K562 (cell line): ENCODE measurements at regions not wholly inside any gene's neighbourhood (a gene's known extent, or its start where the extent isn't known, plus 50 kb on each side); places are given as distances from the start of the nearest gene placed in this dataset.

Experiments
- ATAC-seq: fragments of 200-7000 bp; cut with Tn5 transposase; 3 replicates; pipeline ENCODE4 v1.9.1; 2020; ENCODE audit warnings: moderate library complexity
- BruUV-seq: library from RNA; stranded (reverse); fragments of 400-500 nt; replicated peaks from 2 replicates; lab custom pipeline; 2021; lab: Mats Ljungman, UMichigan
- CTCF ChIA-PET: fragments of 300-600 bp; formaldehyde crosslinking; extraction: SDS; loops from one replicate; lab custom pipeline; 2021; ENCODE audit warnings: low intra/inter-chr PET ratio; lab: Yijun Ruan, JAX
- POLR2A ChIA-PET: fragments of 300-600, 350-650 bp; sonication (Branson Sonifier 250); formaldehyde crosslinking; extraction: SDS; loops from one replicate; lab custom pipeline; 2021; ENCODE audit warnings: antibody characterized with exemption, inconsistent platforms; lab: Yijun Ruan, JAX
- DNase-seq, 4 experiments: peaks; one replicate each; pipeline versions ENCODE4 v3.0.0 to v3.0.0-alpha.2; 2011 to 2018; ENCODE audit warnings: low spot score in 3 of 4, mixed read lengths in 3 of 4; ENCODE audit errors: extremely low read depth in 1 of 4
- FAIRE-seq: peaks from 2 replicates; lab custom pipeline; 2011; peaks lifted over from hg19 to GRCh38; lab: Jason Lieb, UNC
- H2AFZ ChIP-seq: 2 replicates; pipeline ENCODE4 v1.6.0; 2011; ENCODE audit warnings: low read depth, low read length, control low read depth, inconsistent platforms
- H3K27ac ChIP-seq: fragments of 200-600 bp; 3 replicates; pipeline ENCODE4 v1.8.0; 2011; ENCODE audit warnings: low read depth, mild to moderate bottlenecking, control low read depth, inconsistent platforms, low read length, moderate library complexity, mixed read lengths; ENCODE audit errors: extremely low read depth
- H3K27me3 ChIP-seq, 2 experiments: fragments of 300-600 bp in 1 of 2; 2 replicates in 1 of 2; 3 replicates in 1 of 2; pipeline versions ENCODE4 v1.6.0 to v1.8.0; 2011; ENCODE audit warnings: inconsistent platforms in 2 of 2, low read length in 2 of 2, mild to moderate bottlenecking in 1 of 2, mixed read lengths in 1 of 2, moderate library complexity in 1 of 2; ENCODE audit not compliant: control insufficient read depth in 2 of 2, insufficient read depth in 2 of 2
- H3K36me3 ChIP-seq: fragments of 300-600 bp; 3 replicates; pipeline ENCODE4 v1.8.0; 2011; ENCODE audit warnings: mild to moderate bottlenecking, low read length, inconsistent platforms; ENCODE audit not compliant: control insufficient read depth, insufficient read depth
- H3K4me1 ChIP-seq, 2 experiments: fragments of 200-600 bp in 1 of 2; replicated peaks in 1 of 2; 2 replicates in 1 of 2; 3 replicates in 1 of 2; pipeline versions ENCODE4 v1.5.1 to v1.8.0; 2011; ENCODE audit warnings: inconsistent platforms in 2 of 2, low read length in 2 of 2, mild to moderate bottlenecking in 1 of 2, mixed read lengths in 1 of 2, moderate library complexity in 1 of 2; ENCODE audit not compliant: control insufficient read depth in 2 of 2, insufficient read depth in 2 of 2
- H3K4me2 ChIP-seq: 2 replicates; pipeline ENCODE4 v1.6.1; 2011; ENCODE audit warnings: low read length, control low read depth, inconsistent platforms, mixed read lengths; ENCODE audit not compliant: insufficient read depth
- H3K4me3 ChIP-seq: fragments of 200-600 bp; sonication (generic), shearing (Covaris generic); 2 replicates; pipeline ENCODE4 v1.5.1; 2016; ENCODE audit warnings: control low read depth, inconsistent platforms
- H3K79me2 ChIP-seq: fragments of 200-600 bp; 3 replicates; pipeline ENCODE4 v1.8.0; 2011; ENCODE audit warnings: low read length, inconsistent platforms; ENCODE audit not compliant: control insufficient read depth, insufficient read depth
- H3K9ac ChIP-seq, 2 experiments: 2 replicates each; pipeline versions ENCODE4 v1.6.0 to v1.6.1; 2011; ENCODE audit warnings: low read depth in 2 of 2, low read length in 2 of 2, control low read depth in 1 of 2, inconsistent platforms in 1 of 2, mild to moderate bottlenecking in 1 of 2, mixed read lengths in 1 of 2; ENCODE audit not compliant: insufficient read depth in 1 of 2
- H3K9me1 ChIP-seq: one replicate; pipeline ENCODE4 v1.6.0; 2011; ENCODE audit warnings: inconsistent platforms, mild to moderate bottlenecking, low read length, moderate library complexity; ENCODE audit not compliant: control insufficient read depth, insufficient read depth
- H3K9me3 ChIP-seq: replicated peaks from 2 replicates; pipeline ENCODE4 v1.5.1; 2011; ENCODE audit warnings: low read depth, low read length, inconsistent platforms; ENCODE audit not compliant: control insufficient read depth, insufficient read depth
- H4K20me1 ChIP-seq: replicated peaks from 2 replicates; pipeline ENCODE4 v1.6.1; 2011; ENCODE audit warnings: low read length, inconsistent platforms, mixed read lengths; ENCODE audit not compliant: control insufficient read depth, insufficient read depth
- ATF3 ChIP-seq, 2 experiments: fragments of 450-650 bp in 1 of 2; sonication (generic) in 1 of 2; formaldehyde crosslinking in 1 of 2; IDR thresholded peaks in 1 of 2; conservative IDR thresholded peaks in 1 of 2; 2 replicates each; pipeline versions ENCODE4 v1.6.1 to v1.8.1; 2016 to 2023; ENCODE audit warnings: mild to moderate bottlenecking in 2 of 2, moderate library complexity in 2 of 2, inconsistent platforms in 1 of 2, missing genetic modification reagents in 1 of 2
- BDP1 ChIP-seq: IDR thresholded peaks from 3 replicates; pipeline ENCODE4 v1.6.1; 2011; ENCODE audit not compliant: insufficient read length, insufficient read depth
- ESRRB ChIP-seq: fragments of 250-450 bp; sonication (Bioruptor Pico); IDR thresholded peaks from 2 replicates; pipeline ENCODE4 v1.5.0; 2020; ENCODE audit warnings: mild to moderate bottlenecking, moderate library complexity, borderline replicate concordance
- HBP1 ChIP-seq: fragments of 450-650 bp; formaldehyde crosslinking; IDR thresholded peaks from 2 replicates; pipeline ENCODE4 v1.4.0; 2022; ENCODE audit warnings: missing genetic modification characterization
- LARP7 ChIP-seq: fragments of 450-650 bp; IDR thresholded peaks from 2 replicates; pipeline ENCODE4 v1.6.1; 2016
- MYNN ChIP-seq, 2 experiments: sonication (generic); formaldehyde crosslinking in 1 of 2; IDR thresholded peaks; 2 replicates each; pipeline versions ENCODE4 v1.5.0 to v1.6.1; 2016 to 2020; ENCODE audit warnings: antibody characterized with exemption in 1 of 2, missing genetic modification reagents in 1 of 2
- SRSF1 ChIP-seq: fragments of 200-400 bp; formaldehyde crosslinking; IDR thresholded peaks from 2 replicates; pipeline ENCODE4 v1.6.1; 2017; ENCODE audit warnings: mild to moderate bottlenecking, low read depth, low read length, moderate library complexity
- STAT6 ChIP-seq: sonication (generic); formaldehyde crosslinking; IDR thresholded peaks from 2 replicates; pipeline ENCODE4 v1.8.1; 2023; ENCODE audit warnings: mild to moderate bottlenecking, missing genetic modification reagents
- TCF7L2 ChIP-seq: fragments of 150-350 bp; IDR thresholded peaks from 2 replicates; pipeline ENCODE4 v1.6.1; 2016; ENCODE audit warnings: low read depth, mild to moderate bottlenecking, low read length, moderate library complexity
- TEAD2 ChIP-seq: fragments of 450-650 bp; IDR thresholded peaks from 2 replicates; pipeline ENCODE4 v1.6.1; 2016; ENCODE audit warnings: missing genetic modification characterization, control low read depth, missing compliant biosample characterization
- THRA ChIP-seq: fragments of 450-650 bp; IDR thresholded peaks from 2 replicates; pipeline ENCODE4 v1.6.1; 2017; ENCODE audit warnings: mild to moderate bottlenecking, moderate library complexity
- ZNF232 ChIP-seq: sonication (generic); formaldehyde crosslinking; IDR thresholded peaks from 2 replicates; pipeline ENCODE4 v1.8.0; 2022; ENCODE audit warnings: mild to moderate bottlenecking, missing genetic modification reagents
- ZNF274 ChIP-seq: IDR thresholded peaks from 2 replicates; pipeline ENCODE4 v1.6.1; 2011; ENCODE audit warnings: low read depth, mild to moderate bottlenecking, low read length, moderate library complexity, borderline replicate concordance
- ZNF398 ChIP-seq: fragments of 250-450 bp; sonication (Bioruptor Pico); IDR thresholded peaks from 2 replicates; pipeline ENCODE4 v1.8.0; 2021; ENCODE audit warnings: moderate library complexity, mild to moderate bottlenecking, inconsistent platforms
- WGBS: fragments of 100-300 bp; shearing (Covaris generic); methylation state at CpG from one replicate; pipeline ENCODE4 v1.1.6; 2016; ENCODE audit warnings: low coverage, mixed read lengths; ENCODE audit not compliant: insufficient coverage; ENCODE audit errors: missing lambda C conversion rate; 5-methylcytosine and 5-hydroxymethylcytosine counted together
- in situ Hi-C: fragments of 300-500 bp; cut with MboI; formaldehyde crosslinking; loops from 4 replicates; pipeline ENCODE4 v1.15.0; 2018; ENCODE audit warnings: inconsistent platforms, mixed read lengths
- intact Hi-C: fragments of 100-400 bp; cut with micrococcal nuclease; formaldehyde crosslinking; loops from 2 replicates; pipeline ENCODE4 v1.14.2; 2022

- Histone ChIP-seq H4K20me1 (no peaks in the 10 kb centered on the region), H2AFZ (no peak overlapping the region), H3K9ac (no peak overlapping the region), H3K4me1 (no peaks in the 10 kb centered on the region; a peak in 2 of 5 replicates), H3K27ac (no peak overlapping the region), H3K36me3 (no peaks in the 10 kb centered on the region), H3K79me2 (no peaks in the 10 kb centered on the region), H3K9me3 (no peaks in the 10 kb centered on the region), H3K9me1 (no peaks in the 10 kb centered on the region), H3K27me3 (no peaks in the 10 kb centered on the region), H3K4me2 (no peak overlapping the region), H3K4me3 (no peak overlapping the region)
- TF ChIP-seq THRA (no peak), BDP1 (no peak), TCF7L2 (no peak), TEAD2 (tag) (no peak), ZNF398 (CRISPR knock-in tag) (no peak), ATF3 (IDR thresholded peaks at IDR 0.05) (no peak), ATF3 (CRISPR knock-in tag; conservative IDR thresholded peaks at IDR 0.05) (no peak), HBP1 (CRISPR knock-in tag) (no peak), ESRRB (no peak), SRSF1 (no peak), ZNF274 (no peak), STAT6 (CRISPR knock-in tag) (no peak), ZNF232 (CRISPR knock-in tag) (no peak), MYNN (IDR thresholded peaks at IDR 0.05) (no peak), MYNN (CRISPR knock-in tag; IDR thresholded peaks at IDR 0.05) (no peak), LARP7 (no peak)
- WGBS, result 0% methylated on average over 3 of the region's 3 CpGs
- POLR2A ChIA-PET, result interaction anchor here (0.6 kb wide), 1 partner anchor 395 kb away, joined by 3 read pairs; no protein-coding TSS in a partner anchor
- DNase-seq, result no peak
- no TSS peak for BruUV-seq
- CTCF ChIA-PET, result no interaction called here
- intact Hi-C loops (no loop called here), in situ Hi-C loops (no loop called here)
- no peak for ATAC-seq
- FAIRE-seq, result no peak
Observed at GRCh38 chr12:9319842-9320173, 111.6 kb upstream of the PZP start.
